ENCODE measurements at regions not wholly inside any gene's neighbourhood (a gene's known extent, or its start where the extent isn't known, plus 50 kb on each side); places are given as distances from the start of the nearest gene placed in this dataset.

- DNase-seq, result peak; percentile 81
Observed at GRCh38 chr10:131676800-131677421, 223.9 kb upstream of the PPP2R2D start.

- no peak for DNase-seq
Observed at GRCh38 chr10:131677671-131678070, 223.1 kb upstream of the PPP2R2D start.

GRCh38 chr10:131678171-131678570 is 222.6 kb upstream of the PPP2R2D start:
- DNase-seq, result no peak

- no peak for DNase-seq
Observed at GRCh38 chr10:131678613-131679012, 222.2 kb upstream of the PPP2R2D start.

- no peak for DNase-seq
Observed at GRCh38 chr10:131679926-131680325, 220.9 kb upstream of the PPP2R2D start.

- DNase-seq, result no peak
Observed at GRCh38 chr10:131681122-131681521, 219.7 kb upstream of the PPP2R2D start.

GRCh38 chr10:131681656-131682055 is 219.2 kb upstream of the PPP2R2D start:
- no peak for DNase-seq

- DNase-seq, result no peak
Observed at GRCh38 chr10:131682271-131682962, 218.4 kb upstream of the PPP2R2D start.

GRCh38 chr10:131683281-131683861 is 217.4 kb upstream of the PPP2R2D start:
- DNase-seq, result no peak

GRCh38 chr10:131683941-131684340 is 216.9 kb upstream of the PPP2R2D start:
- DNase-seq, result no peak

- no peak for DNase-seq
Observed at GRCh38 chr10:131685007-131685406, 215.8 kb upstream of the PPP2R2D start.

GRCh38 chr10:131685576-131685975 is 215.2 kb upstream of the PPP2R2D start:
- no peak for DNase-seq

GRCh38 chr10:131686781-131687420 is 213.9 kb upstream of the PPP2R2D start:
- no peak for DNase-seq

- DNase-seq, result no peak
Observed at GRCh38 chr10:131688304-131688703, 212.5 kb upstream of the PPP2R2D start.

GRCh38 chr10:131689016-131689415 is 211.8 kb upstream of the PPP2R2D start:
- no peak for DNase-seq

GRCh38 chr10:131689486-131689885 is 211.3 kb upstream of the PPP2R2D start:
- no peak for DNase-seq

GRCh38 chr10:131689954-131690757 is 210.7 kb upstream of the PPP2R2D start:
- DNase-seq, result no peak

- no peak for DNase-seq
Observed at GRCh38 chr10:131690805-131691239, 210.0 kb upstream of the PPP2R2D start.

- no peak for DNase-seq
Observed at GRCh38 chr10:131691481-131692090, 209.2 kb upstream of the PPP2R2D start.

GRCh38 chr10:131692176-131692575 is 208.6 kb upstream of the PPP2R2D start:
- DNase-seq, result no peak

GRCh38 chr10:131692686-131693334 is 208.0 kb upstream of the PPP2R2D start:
- no peak for DNase-seq

- DNase-seq, result no peak
Observed at GRCh38 chr10:131693766-131694165, 207.0 kb upstream of the PPP2R2D start.

All from eye (tissue), 1 donor.